ENCODE measurements at regions not wholly inside any gene's neighbourhood (a gene's known extent, or its start where the extent isn't known, plus 50 kb on each side); places are given as distances from the start of the nearest gene placed in this dataset.

DNA sequence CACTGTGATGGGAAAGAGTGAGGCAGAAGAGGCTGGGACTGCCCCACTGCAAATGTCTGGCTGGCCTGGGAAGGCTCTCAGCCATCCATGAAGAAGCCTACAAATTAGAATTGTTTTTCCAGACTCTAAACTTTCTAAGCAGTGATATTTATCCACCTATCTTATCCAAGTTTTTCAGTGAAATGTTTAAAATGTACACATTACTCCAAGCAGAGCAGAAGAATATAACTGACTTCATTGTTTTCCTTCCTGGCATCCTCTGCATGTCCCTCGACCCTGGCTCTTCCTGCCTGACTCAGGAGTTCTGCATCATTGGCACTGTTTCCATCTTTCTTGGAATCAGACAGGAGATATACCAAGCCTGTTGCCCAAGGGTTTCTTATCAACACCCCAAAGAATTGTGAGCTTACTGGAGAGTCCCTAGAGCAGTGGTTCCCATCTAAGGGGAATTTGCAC lies 401.5 kb upstream of the PROK2 start:
- TF ChIP-seq, protein P1, sequence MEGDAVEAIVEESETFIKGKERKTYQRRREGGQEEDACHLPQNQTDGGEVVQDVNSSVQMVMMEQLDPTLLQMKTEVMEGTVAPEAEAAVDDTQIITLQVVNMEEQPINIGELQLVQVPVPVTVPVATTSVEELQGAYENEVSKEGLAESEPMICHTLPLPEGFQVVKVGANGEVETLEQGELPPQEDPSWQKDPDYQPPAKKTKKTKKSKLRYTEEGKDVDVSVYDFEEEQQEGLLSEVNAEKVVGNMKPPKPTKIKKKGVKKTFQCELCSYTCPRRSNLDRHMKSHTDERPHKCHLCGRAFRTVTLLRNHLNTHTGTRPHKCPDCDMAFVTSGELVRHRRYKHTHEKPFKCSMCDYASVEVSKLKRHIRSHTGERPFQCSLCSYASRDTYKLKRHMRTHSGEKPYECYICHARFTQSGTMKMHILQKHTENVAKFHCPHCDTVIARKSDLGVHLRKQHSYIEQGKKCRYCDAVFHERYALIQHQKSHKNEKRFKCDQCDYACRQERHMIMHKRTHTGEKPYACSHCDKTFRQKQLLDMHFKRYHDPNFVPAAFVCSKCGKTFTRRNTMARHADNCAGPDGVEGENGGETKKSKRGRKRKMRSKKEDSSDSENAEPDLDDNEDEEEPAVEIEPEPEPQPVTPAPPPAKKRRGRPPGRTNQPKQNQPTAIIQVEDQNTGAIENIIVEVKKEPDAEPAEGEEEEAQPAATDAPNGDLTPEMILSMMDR (IDR thresholded peaks at IDR 0.05; ENCODE audit: poor library complexity) = no peak
- TF ChIP-seq EZH2phosphoT487 (IDR thresholded peaks at IDR 0.05; ENCODE audit: low read depth, severe bottlenecking, unreplicated experiment) = no peak

Measured in hepatocyte (in vitro differentiated cells).